HEK293T (cell line): ENCODE measurements at regions not wholly inside any gene's neighbourhood (a gene's known extent, or its start where the extent isn't known, plus 50 kb on each side); places are given as distances from the start of the nearest gene placed in this dataset.

Source experiments
- BHLHE40 ChIP-seq: fragments of 450-650 bp; IDR thresholded peaks from 2 replicates; pipeline ENCODE4 v1.6.1; 2016; ENCODE audit warnings: mild to moderate bottlenecking, moderate library complexity, borderline replicate concordance
- FOXA1 ChIP-seq: fragments of 450-650 bp; IDR thresholded peaks from 2 replicates; pipeline ENCODE4 v1.6.1; 2016; ENCODE audit warnings: mild to moderate bottlenecking
- FOXM1 ChIP-seq: fragments of 450-650 bp; IDR thresholded peaks from 2 replicates; pipeline ENCODE4 v1.6.1; 2017; ENCODE audit warnings: mild to moderate bottlenecking, borderline replicate concordance
- SUZ12 ChIP-seq: fragments of 450-650 bp; IDR thresholded peaks from 2 replicates; pipeline ENCODE4 v1.6.1; 2016; ENCODE audit warnings: mild to moderate bottlenecking

GRCh38 chr11:15551901-15552851 is 437.5 kb downstream of the INSC start:
- no peak for TF ChIP-seq BHLHE40
- TF ChIP-seq FOXA1: no peak
- no peak for TF ChIP-seq SUZ12
- TF ChIP-seq FOXM1: no peak
